HG03378 (cell line): ENCODE measurements at regions not wholly inside any gene's neighbourhood (a gene's known extent, or its start where the extent isn't known, plus 50 kb on each side); places are given as distances from the start of the nearest gene placed in this dataset.

ENCODE experiments used
- ATAC-seq: cut with Tn5 transposase; IDR thresholded peaks from one replicate; pipeline ENCODE4 v1.9.1; 2021; ENCODE audit warnings: mild to moderate bottlenecking, moderate library complexity; ENCODE audit not compliant: unreplicated experiment

DNA sequence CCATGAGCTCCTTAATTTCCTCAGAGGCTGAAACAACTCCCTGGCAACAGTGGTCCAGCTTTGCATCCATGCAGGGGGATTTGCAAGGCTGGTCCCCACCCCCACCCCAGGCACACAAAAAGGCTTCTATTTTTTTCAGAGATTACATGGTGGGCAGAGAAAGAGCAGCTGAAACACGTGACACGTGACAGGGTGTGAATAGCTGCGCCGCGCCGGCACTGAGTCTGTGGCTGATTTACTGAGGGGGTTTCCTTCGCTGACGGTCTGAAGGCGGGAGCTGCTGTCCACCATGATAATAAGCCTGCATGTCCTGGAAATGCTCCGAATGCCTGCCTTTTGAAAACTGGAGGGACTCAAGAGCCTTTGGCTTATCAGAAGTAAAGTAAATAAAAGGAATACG, 50.7 kb upstream of the APCDD1 start:
- no peak for ATAC-seq

DNA sequence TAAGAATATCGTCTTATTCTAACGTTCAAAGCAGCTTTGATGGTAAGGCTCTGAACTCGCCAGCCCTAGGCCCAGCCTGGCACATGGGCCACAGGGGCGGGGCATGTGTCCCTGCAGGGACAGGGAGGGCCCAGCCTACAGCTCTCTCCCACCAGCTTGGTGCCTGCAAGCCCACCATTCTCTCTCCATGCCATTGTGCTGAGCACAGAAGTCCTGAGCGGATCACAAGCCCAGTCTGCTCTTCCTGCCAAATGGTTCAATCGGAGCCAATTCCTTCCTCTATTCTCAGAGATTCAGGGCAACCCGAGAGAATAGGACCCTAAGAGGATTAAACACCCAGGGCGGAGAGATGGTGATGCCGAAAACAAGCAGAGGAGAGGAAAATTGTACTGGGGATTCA, 50.3 kb upstream of the APCDD1 start:
- ATAC-seq, result no peak
